K562 (cell line): ENCODE measurements at regions not wholly inside any gene's neighbourhood (a gene's known extent, or its start where the extent isn't known, plus 50 kb on each side); places are given as distances from the start of the nearest gene placed in this dataset.

ENCODE experiments used
- CTCF ChIP-seq, 3 experiments: IDR thresholded peaks in 2 of 3; conservative IDR thresholded peaks in 1 of 3; 2 replicates each; pipeline ENCODE4 v1.5.1; 2011 to 2012; ENCODE audit warnings: low read length in 3 of 3, mild to moderate bottlenecking in 3 of 3, control low read depth in 2 of 3, improper control_type of control experiment in 1 of 3, inconsistent platforms in 1 of 3, low read depth in 1 of 3, mixed read lengths in 1 of 3, moderate library complexity in 1 of 3; ENCODE audit not compliant: insufficient read depth in 2 of 3
- FOS ChIP-seq: IDR thresholded peaks from 3 replicates; pipeline ENCODE4 v1.6.1; 2011; ENCODE audit not compliant: insufficient read length; ENCODE audit errors: extremely low read depth
- FOXK2 ChIP-seq, 2 experiments: fragments of 450-650 bp; IDR thresholded peaks in 1 of 2; conservative IDR thresholded peaks in 1 of 2; 2 replicates each; pipeline ENCODE4 v1.6.1; 2016; ENCODE audit warnings: low read depth in 2 of 2, mild to moderate bottlenecking in 1 of 2
- KDM4B ChIP-seq, 2 experiments: fragments of 450-650 bp in 1 of 2; sonication (generic) in 1 of 2; IDR thresholded peaks; 2 replicates each; pipeline ENCODE4 v1.6.1; 2016 to 2017; ENCODE audit warnings: borderline replicate concordance in 2 of 2, antibody characterized with exemption in 1 of 2, low read depth in 1 of 2, mild to moderate bottlenecking in 1 of 2
- POLR2AphosphoS5 ChIP-seq: IDR thresholded peaks from 2 replicates; pipeline ENCODE4 v1.6.1; 2011; ENCODE audit warnings: mild to moderate bottlenecking, low read depth, low read length, moderate library complexity; ENCODE audit not compliant: control insufficient read depth, insufficient read depth
- ZNF507 ChIP-seq: conservative IDR thresholded peaks from 2 replicates; pipeline ENCODE4 v1.6.1; 2017; ENCODE audit warnings: missing genetic modification characterization, missing compliant biosample characterization
- ZNF695 ChIP-seq: fragments of 450-650 bp; formaldehyde crosslinking; IDR thresholded peaks from 2 replicates; pipeline ENCODE4 v1.4.0; 2020; ENCODE audit warnings: mild to moderate bottlenecking, moderate library complexity

GRCh38 chr6:8943073-8943472 is 507.7 kb upstream of the SLC35B3 start:
- TF ChIP-seq KDM4B (IDR thresholded peaks at IDR 0.05; ENCODE audit: borderline replicate concordance in 2 of 2, low read depth in 1 of 2) (no peak), FOXK2 (conservative IDR thresholded peaks at IDR 0.05 in 1 of 2, IDR thresholded peaks at IDR 0.05 in 1 of 2; ENCODE audit: low read depth in 2 of 2) (no peak), CTCF (IDR thresholded peaks at IDR 0.05 in 2 of 3, conservative IDR thresholded peaks at IDR 0.05 in 1 of 3; ENCODE audit: insufficient read depth in 2 of 3, low read depth in 1 of 3, low read length in 3 of 3) (no peak), ZNF695 (CRISPR knock-in tag) (no peak), ZNF507 (tag) (no peak), POLR2AphosphoS5 (no peak), FOS (no peak)
